Liver (tissue), 8 donors: ENCODE measurements at regions not wholly inside any gene's neighbourhood (a gene's known extent, or its start where the extent isn't known, plus 50 kb on each side); places are given as distances from the start of the nearest gene placed in this dataset.

Experiments used
- DNase-seq: peaks from one replicate; pipeline ENCODE4 v3.0.0-alpha.2; 2017; ENCODE audit warnings: low spot score
- H3K27ac ChIP-seq, 2 donors: one replicate each; pipeline ENCODE4 v1.7.0; 2013; ENCODE audit warnings: inconsistent platforms in 2 of 2, low read length in 2 of 2, control low read depth in 1 of 2, low read depth in 1 of 2, mild to moderate bottlenecking in 1 of 2
- H3K27me3 ChIP-seq, 4 donors: one replicate each; pipeline versions ENCODE4 v1.6.1 to v1.7.0; 2013; ENCODE audit warnings: low read length in 3 of 4, inconsistent platforms in 1 of 4, mild to moderate bottlenecking in 1 of 4, moderate library complexity in 1 of 4; ENCODE audit not compliant: control insufficient read depth in 4 of 4, insufficient read depth in 4 of 4
- H3K36me3 ChIP-seq, 4 donors: one replicate each; pipeline versions ENCODE4 v1.6.1 to v1.7.0; 2013; ENCODE audit warnings: low read length in 3 of 4, mild to moderate bottlenecking in 3 of 4, low read depth in 1 of 4, moderate library complexity in 1 of 4; ENCODE audit not compliant: control insufficient read depth in 4 of 4, insufficient read depth in 3 of 4
- H3K4me1 ChIP-seq, 4 donors: one replicate each; pipeline versions ENCODE4 v1.6.1 to v1.7.0; 2013; ENCODE audit warnings: low read length in 3 of 4, mild to moderate bottlenecking in 3 of 4, moderate library complexity in 1 of 4; ENCODE audit not compliant: control insufficient read depth in 4 of 4, insufficient read depth in 4 of 4
- H3K4me3 ChIP-seq, 3 donors: one replicate each; pipeline versions ENCODE4 v1.6.1 to v1.7.0; 2013; ENCODE audit warnings: low read length in 3 of 3, control low read depth in 1 of 3, low read depth in 1 of 3, mild to moderate bottlenecking in 1 of 3
- H3K9ac ChIP-seq, 2 donors: one replicate each; pipeline ENCODE4 v1.7.0; 2013; ENCODE audit warnings: low read length in 2 of 2, mild to moderate bottlenecking in 2 of 2, moderate library complexity in 2 of 2, control low read depth in 1 of 2, low read depth in 1 of 2
- H3K9me3 ChIP-seq, 4 donors: one replicate each; pipeline versions ENCODE4 v1.6.1 to v1.7.0; 2013; ENCODE audit warnings: low read length in 3 of 4; ENCODE audit not compliant: control insufficient read depth in 4 of 4
- GABPA ChIP-seq, 2 donors: IDR thresholded peaks in 1 of 2; conservative IDR thresholded peaks in 1 of 2; 2 replicates each; pipeline ENCODE4 v1.6.1; 2016; ENCODE audit warnings: antibody characterized with exemption in 2 of 2, mild to moderate bottlenecking in 1 of 2, moderate library complexity in 1 of 2
- HNF4G ChIP-seq: IDR thresholded peaks from 2 replicates; pipeline ENCODE4 v1.6.1; 2016; ENCODE audit warnings: antibody characterized with exemption
- JUND ChIP-seq, 2 donors: IDR thresholded peaks; 2 replicates each; pipeline ENCODE4 v1.6.1; 2016; ENCODE audit warnings: antibody characterized with exemption in 2 of 2
- MAX ChIP-seq: IDR thresholded peaks from 2 replicates; pipeline ENCODE4 v1.6.1; 2016; ENCODE audit warnings: antibody characterized with exemption
- NR2F2 ChIP-seq: IDR thresholded peaks from 2 replicates; pipeline ENCODE4 v1.6.1; 2016; ENCODE audit warnings: antibody characterized with exemption
- RXRA ChIP-seq, 2 donors: IDR thresholded peaks; 2 replicates each; pipeline ENCODE4 v1.6.1; 2017 to 2018; ENCODE audit warnings: antibody characterized with exemption in 2 of 2, mild to moderate bottlenecking in 1 of 2
- SP1 ChIP-seq: IDR thresholded peaks from 2 replicates; pipeline ENCODE4 v1.6.1; 2018; ENCODE audit warnings: antibody characterized with exemption, mild to moderate bottlenecking
- TAF1 ChIP-seq: conservative IDR thresholded peaks from 2 replicates; pipeline ENCODE4 v1.6.1; 2016; ENCODE audit warnings: antibody characterized with exemption, mild to moderate bottlenecking
- WGBS: extraction: QIAGEN DNeasy Blood & Tissue Kit; methylation state at CpG from one replicate; pipeline ENCODE4 v1.1.7; 2013; 5-methylcytosine and 5-hydroxymethylcytosine counted together
- TF ChIP-seq, protein P1 (sequence below): fragments of 150-350 bp; IDR thresholded peaks from 2 replicates; pipeline ENCODE4 v1.5.1; 2017; ENCODE audit warnings: improper control_type of control experiment, low read depth, low read length; ENCODE audit not compliant: missing input control
- TF ChIP-seq, protein P2 (sequence below): IDR thresholded peaks from 2 replicates; pipeline ENCODE4 v1.6.1; 2016; ENCODE audit warnings: antibody characterized with exemption, mild to moderate bottlenecking
- donor health status: healthy.
- donor health status: healthy.
- donor health status: healthy.
- donor health status: healthy.
- donor health status: healthy.

GRCh38 chr6:68575765-68576439, 59.2 kb upstream of the ADGRB3 start:
- Histone ChIP-seq H3K36me3 (no peaks in the 10 kb centered on the region), H3K4me3 (no peak overlapping the region), H3K27me3 (no peaks in the 10 kb centered on the region), H3K9me3 (no peaks in the 10 kb centered on the region), H3K4me1 (no peaks in the 10 kb centered on the region), H3K27ac (no peak overlapping the region), H3K9ac (no peak overlapping the region)
- no peak for DNase-seq
- no peak for TF ChIP-seq HNF4G
- TF ChIP-seq RXRA (IDR thresholded peaks at IDR 0.05), result no peak
- no peak for TF ChIP-seq GABPA (IDR thresholded peaks at IDR 0.05 in 1 of 2, conservative IDR thresholded peaks at IDR 0.05 in 1 of 2)
- no peak for TF ChIP-seq TAF1
- TF ChIP-seq NR2F2, result no peak
- TF ChIP-seq, protein P1, sequence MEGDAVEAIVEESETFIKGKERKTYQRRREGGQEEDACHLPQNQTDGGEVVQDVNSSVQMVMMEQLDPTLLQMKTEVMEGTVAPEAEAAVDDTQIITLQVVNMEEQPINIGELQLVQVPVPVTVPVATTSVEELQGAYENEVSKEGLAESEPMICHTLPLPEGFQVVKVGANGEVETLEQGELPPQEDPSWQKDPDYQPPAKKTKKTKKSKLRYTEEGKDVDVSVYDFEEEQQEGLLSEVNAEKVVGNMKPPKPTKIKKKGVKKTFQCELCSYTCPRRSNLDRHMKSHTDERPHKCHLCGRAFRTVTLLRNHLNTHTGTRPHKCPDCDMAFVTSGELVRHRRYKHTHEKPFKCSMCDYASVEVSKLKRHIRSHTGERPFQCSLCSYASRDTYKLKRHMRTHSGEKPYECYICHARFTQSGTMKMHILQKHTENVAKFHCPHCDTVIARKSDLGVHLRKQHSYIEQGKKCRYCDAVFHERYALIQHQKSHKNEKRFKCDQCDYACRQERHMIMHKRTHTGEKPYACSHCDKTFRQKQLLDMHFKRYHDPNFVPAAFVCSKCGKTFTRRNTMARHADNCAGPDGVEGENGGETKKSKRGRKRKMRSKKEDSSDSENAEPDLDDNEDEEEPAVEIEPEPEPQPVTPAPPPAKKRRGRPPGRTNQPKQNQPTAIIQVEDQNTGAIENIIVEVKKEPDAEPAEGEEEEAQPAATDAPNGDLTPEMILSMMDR, result no peak
- TF ChIP-seq SP1, result no peak
- TF ChIP-seq, protein P2, sequence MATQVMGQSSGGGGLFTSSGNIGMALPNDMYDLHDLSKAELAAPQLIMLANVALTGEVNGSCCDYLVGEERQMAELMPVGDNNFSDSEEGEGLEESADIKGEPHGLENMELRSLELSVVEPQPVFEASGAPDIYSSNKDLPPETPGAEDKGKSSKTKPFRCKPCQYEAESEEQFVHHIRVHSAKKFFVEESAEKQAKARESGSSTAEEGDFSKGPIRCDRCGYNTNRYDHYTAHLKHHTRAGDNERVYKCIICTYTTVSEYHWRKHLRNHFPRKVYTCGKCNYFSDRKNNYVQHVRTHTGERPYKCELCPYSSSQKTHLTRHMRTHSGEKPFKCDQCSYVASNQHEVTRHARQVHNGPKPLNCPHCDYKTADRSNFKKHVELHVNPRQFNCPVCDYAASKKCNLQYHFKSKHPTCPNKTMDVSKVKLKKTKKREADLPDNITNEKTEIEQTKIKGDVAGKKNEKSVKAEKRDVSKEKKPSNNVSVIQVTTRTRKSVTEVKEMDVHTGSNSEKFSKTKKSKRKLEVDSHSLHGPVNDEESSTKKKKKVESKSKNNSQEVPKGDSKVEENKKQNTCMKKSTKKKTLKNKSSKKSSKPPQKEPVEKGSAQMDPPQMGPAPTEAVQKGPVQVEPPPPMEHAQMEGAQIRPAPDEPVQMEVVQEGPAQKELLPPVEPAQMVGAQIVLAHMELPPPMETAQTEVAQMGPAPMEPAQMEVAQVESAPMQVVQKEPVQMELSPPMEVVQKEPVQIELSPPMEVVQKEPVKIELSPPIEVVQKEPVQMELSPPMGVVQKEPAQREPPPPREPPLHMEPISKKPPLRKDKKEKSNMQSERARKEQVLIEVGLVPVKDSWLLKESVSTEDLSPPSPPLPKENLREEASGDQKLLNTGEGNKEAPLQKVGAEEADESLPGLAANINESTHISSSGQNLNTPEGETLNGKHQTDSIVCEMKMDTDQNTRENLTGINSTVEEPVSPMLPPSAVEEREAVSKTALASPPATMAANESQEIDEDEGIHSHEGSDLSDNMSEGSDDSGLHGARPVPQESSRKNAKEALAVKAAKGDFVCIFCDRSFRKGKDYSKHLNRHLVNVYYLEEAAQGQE, result no peak
- TF ChIP-seq JUND (IDR thresholded peaks at IDR 0.05), result no peak
- WGBS, result 36% methylated on average over 14 of the region's 14 CpGs

GRCh38 chr6:68572975-68573374, 62.1 kb upstream of the ADGRB3 start:
- no peak overlapping the region for H3K4me3 ChIP-seq
- no peaks in the 10 kb centered on the region for H3K4me1 ChIP-seq
- no peak overlapping the region for H3K27ac ChIP-seq
- H3K9ac ChIP-seq, result no peak overlapping the region
- H3K9me3 ChIP-seq, result no peaks in the 10 kb centered on the region
- no peaks in the 10 kb centered on the region for H3K27me3 ChIP-seq
- TF ChIP-seq, protein P1, result no peak
- TF ChIP-seq HNF4G, result no peak
- TF ChIP-seq, protein P2, result no peak
- TF ChIP-seq MAX, result no peak
- 65% methylated on average over 4 of the region's 4 CpGs for WGBS
- no peaks in the 10 kb centered on the region for H3K36me3 ChIP-seq
- no peak for DNase-seq
